OCI-LY3 (cell line): ENCODE measurements at regions not wholly inside any gene's neighbourhood (a gene's known extent, or its start where the extent isn't known, plus 50 kb on each side); places are given as distances from the start of the nearest gene placed in this dataset.

Source experiments
- CTCF ChIP-seq: fragments of 200-600, 300-600 bp; sonication (generic); IDR thresholded peaks from 2 replicates; pipeline ENCODE4 v1.5.1; 2014; ENCODE audit warnings: antibody characterized with exemption, low read length, low read depth
- EZH2phosphoT487 ChIP-seq: fragments of 200-600 bp; shearing (Covaris generic); IDR thresholded peaks from 2 replicates; pipeline ENCODE4 v1.6.1; 2018; ENCODE audit warnings: antibody characterized with exemption, mixed run types, low read depth

- TF ChIP-seq CTCF (no peak), EZH2phosphoT487 (no peak)
Observed at GRCh38 chr2:175807031-175807873, 194.8 kb downstream of the LNPK start.
